Testis (tissue), 2 donors: ENCODE measurements at regions not wholly inside any gene's neighbourhood (a gene's known extent, or its start where the extent isn't known, plus 50 kb on each side); places are given as distances from the start of the nearest gene placed in this dataset.

Experiments used
- CTCF ChIP-seq, 3 experiments: fragments of 450-650 bp in 2 of 3; fragments of 200-600 bp in 1 of 3; sonication (generic) in 1 of 3; IDR thresholded peaks; one replicate each; pipeline ENCODE4 v1.5.1; 2016 to 2019; ENCODE audit warnings: antibody characterized with exemption in 3 of 3, mild to moderate bottlenecking in 2 of 3, moderate library complexity in 1 of 3
- POLR2A ChIP-seq: fragments of 450-650 bp; IDR thresholded peaks from one replicate; pipeline ENCODE4 v1.6.1; 2017; ENCODE audit warnings: antibody characterized with exemption, mild to moderate bottlenecking, moderate library complexity

GRCh38 chr12:89815225-89815624, 106.6 kb upstream of the ATP2B1 start:
- TF ChIP-seq POLR2A (no peak), CTCF (IDR thresholded peaks at IDR 0.05) (no peak)
